Mucosa of rectum (tissue), 2 donors: ENCODE measurements at regions not wholly inside any gene's neighbourhood (a gene's known extent, or its start where the extent isn't known, plus 50 kb on each side); places are given as distances from the start of the nearest gene placed in this dataset.

Source experiments
- H3K27ac ChIP-seq, 2 donors: one replicate each; pipeline ENCODE4 v1.7.0; 2013; ENCODE audit warnings: inconsistent platforms in 2 of 2, low read depth in 2 of 2, low read length in 2 of 2
- H3K27me3 ChIP-seq, 2 donors: one replicate each; pipeline ENCODE4 v1.7.0; 2013; ENCODE audit warnings: low read length in 2 of 2; ENCODE audit not compliant: control insufficient read depth in 2 of 2, insufficient read depth in 2 of 2
- H3K36me3 ChIP-seq, 2 donors: one replicate each; pipeline ENCODE4 v1.7.0; 2013; ENCODE audit warnings: low read length in 2 of 2; ENCODE audit not compliant: control insufficient read depth in 2 of 2, insufficient read depth in 2 of 2
- H3K4me1 ChIP-seq, 2 donors: one replicate each; pipeline ENCODE4 v1.7.0; 2013; ENCODE audit warnings: low read length in 2 of 2, mild to moderate bottlenecking in 1 of 2; ENCODE audit not compliant: control insufficient read depth in 2 of 2, insufficient read depth in 2 of 2
- H3K4me3 ChIP-seq, 2 donors: one replicate each; pipeline ENCODE4 v1.7.0; 2013; ENCODE audit warnings: low read length in 2 of 2
- H3K9ac ChIP-seq, 2 donors: one replicate each; pipeline ENCODE4 v1.7.0; 2013; ENCODE audit warnings: low read length in 2 of 2, low read depth in 1 of 2, mild to moderate bottlenecking in 1 of 2
- H3K9me3 ChIP-seq, 2 donors: one replicate each; pipeline ENCODE4 v1.7.0; 2013; ENCODE audit warnings: low read length in 2 of 2; ENCODE audit not compliant: control insufficient read depth in 2 of 2
- donor health status: healthy.
- donor health status: Normal muscosa, but diverticular disease.

DNA sequence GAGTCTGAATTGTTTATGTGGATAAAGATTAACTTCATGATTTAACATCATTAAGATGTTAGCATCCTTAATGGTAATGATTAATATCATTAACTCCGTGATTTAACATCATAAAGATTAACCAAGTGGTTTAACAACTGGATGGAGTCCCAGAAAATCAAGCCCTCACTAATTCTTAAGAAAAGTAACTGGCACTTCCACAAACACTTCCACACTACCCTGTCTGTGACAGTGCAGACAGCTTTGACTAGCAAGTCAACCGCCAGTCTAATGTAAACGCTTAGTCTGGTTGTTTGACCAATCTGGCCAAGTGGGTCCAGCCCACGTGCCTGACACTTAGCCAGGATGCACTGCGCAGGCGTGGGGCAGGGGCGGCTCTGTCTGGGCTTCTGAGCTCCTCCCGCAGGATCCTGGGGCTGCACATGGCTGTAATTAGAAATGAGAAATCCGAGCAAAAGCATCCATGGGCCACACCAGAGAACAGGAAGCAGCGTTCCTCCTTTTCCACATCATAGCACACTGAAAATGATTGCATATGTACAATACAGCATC lies 424.2 kb downstream of the FOXA2 start:
- H3K27ac ChIP-seq: no peak overlapping the region
- H3K27me3 ChIP-seq: no peaks in the 10 kb centered on the region
- no peaks in the 10 kb centered on the region for H3K36me3 ChIP-seq
- H3K4me1 ChIP-seq: no peaks in the 10 kb centered on the region
- no peaks in the 10 kb centered on the region for H3K9me3 ChIP-seq
- no peak overlapping the region for H3K4me3 ChIP-seq
- H3K9ac ChIP-seq: no peak overlapping the region

DNA sequence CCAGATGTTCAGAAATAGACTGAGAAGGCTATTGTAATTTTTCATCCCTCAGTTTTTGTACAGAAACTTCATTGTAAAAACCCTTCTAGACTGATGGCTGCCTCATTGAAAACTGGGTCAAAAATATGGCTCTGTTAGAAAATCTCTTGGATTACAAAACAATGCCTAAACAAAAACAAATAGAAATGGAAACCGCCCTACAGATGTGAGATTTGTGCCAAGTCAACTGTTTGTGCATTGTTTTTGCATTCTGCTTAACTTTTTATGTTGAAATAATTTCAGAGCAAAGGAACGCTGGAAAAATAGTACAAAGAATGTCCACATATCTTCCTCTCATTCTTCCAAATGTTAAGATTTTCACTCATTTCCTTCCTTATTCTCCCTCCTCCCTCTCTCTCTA lies 425.1 kb downstream of the FOXA2 start:
- H3K9ac ChIP-seq: no peak overlapping the region
- H3K27me3 ChIP-seq: no peaks in the 10 kb centered on the region
- H3K27ac ChIP-seq: no peak overlapping the region
- no peak overlapping the region for H3K4me3 ChIP-seq
- no peaks in the 10 kb centered on the region for H3K36me3 ChIP-seq
- H3K9me3 ChIP-seq: no peaks in the 10 kb centered on the region
- no peaks in the 10 kb centered on the region for H3K4me1 ChIP-seq

DNA sequence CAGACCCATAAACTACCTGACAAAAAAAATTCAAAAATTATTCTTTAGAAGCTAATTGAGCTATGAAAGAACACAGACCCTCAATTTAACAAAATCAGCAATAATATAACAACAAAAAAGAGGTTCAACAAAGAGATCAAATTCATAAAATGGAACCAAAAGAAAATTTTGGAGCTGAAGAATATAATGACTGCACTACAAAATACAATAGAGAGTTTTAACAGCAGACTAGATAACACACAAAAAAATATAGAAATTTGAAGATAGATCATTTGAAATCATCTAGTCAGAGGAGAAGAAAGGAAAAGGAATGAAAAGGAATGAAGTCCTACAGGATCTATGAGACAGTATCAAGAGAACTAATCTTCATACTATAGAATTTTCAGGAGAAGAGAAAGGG lies 422.1 kb downstream of the PAX1 start:
- no peak overlapping the region for H3K9ac ChIP-seq
- no peaks in the 10 kb centered on the region for H3K36me3 ChIP-seq
- H3K27me3 ChIP-seq: no peaks in the 10 kb centered on the region
- H3K27ac ChIP-seq: no peak overlapping the region
- no peaks in the 10 kb centered on the region for H3K9me3 ChIP-seq
- H3K4me3 ChIP-seq: no peak overlapping the region
- H3K4me1 ChIP-seq: no peaks in the 10 kb centered on the region

DNA sequence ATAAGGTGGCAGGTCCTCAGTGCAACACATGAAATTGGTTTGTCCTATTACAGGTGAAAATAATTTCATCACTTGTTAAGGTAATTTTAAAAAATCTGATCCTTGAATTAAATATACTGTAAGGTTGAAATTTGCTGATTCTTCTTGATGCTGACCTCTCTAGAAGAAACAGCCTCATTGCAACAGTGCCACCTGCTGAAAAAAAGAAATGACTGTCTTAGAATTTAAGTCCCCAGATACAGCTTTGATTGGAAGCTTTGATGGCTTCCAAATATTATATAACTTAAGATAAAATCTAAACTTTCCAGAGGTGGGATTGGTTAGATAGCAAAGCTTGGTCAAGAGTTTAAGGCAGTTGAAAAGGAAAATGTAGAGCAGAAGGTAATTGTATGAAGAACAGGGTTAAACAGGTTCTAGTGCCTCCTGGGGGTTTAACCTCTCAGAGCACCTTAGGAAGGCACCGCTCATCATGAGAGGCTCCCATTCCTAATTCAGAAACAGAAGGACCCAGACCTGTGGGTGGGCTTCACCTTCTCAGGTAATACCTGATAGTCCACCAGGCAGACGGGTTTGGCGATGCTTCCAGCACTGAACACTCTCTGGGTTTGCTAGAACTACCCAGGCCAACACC lies 401.0 kb downstream of the PAX1 start:
- Histone ChIP-seq H3K4me3 (no peak overlapping the region), H3K4me1 (no peaks in the 10 kb centered on the region)

DNA sequence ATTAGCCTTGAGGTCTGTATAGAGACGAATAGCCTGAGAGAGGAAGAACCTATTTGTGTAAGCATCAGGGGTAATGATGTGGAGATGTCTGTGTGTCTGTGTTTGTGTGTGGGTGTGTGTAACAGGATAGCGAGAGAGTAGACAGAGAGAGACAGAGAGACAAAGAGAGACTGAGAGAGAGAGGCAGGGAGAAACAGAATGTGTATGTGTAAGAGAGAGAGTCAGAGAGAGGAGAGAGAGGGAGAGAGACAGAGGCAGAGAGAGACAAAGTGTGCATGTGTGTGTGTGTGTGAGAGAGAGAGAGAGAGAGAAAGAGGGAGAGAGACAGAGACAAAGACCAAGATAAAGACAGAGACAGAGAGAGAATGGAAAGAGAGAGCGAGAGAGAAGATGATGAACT lies 396.1 kb downstream of the PAX1 start:
- Histone ChIP-seq H3K27ac (no peak overlapping the region), H3K27me3 (no peaks in the 10 kb centered on the region), H3K4me3 (no peak overlapping the region), H3K9ac (no peak overlapping the region), H3K9me3 (peaks cover 0 to 3% of the 10 kb centered on the region in 2 donors), H3K4me1 (no peaks in the 10 kb centered on the region), H3K36me3 (no peaks in the 10 kb centered on the region)

More for the DNA sequence above, 401.0 kb downstream of the PAX1 start:
- no peak overlapping the region for H3K9ac ChIP-seq
- H3K27me3 ChIP-seq: no peaks in the 10 kb centered on the region
- H3K9me3 ChIP-seq: no peaks in the 10 kb centered on the region
- H3K27ac ChIP-seq: no peak overlapping the region
- H3K36me3 ChIP-seq: no peaks in the 10 kb centered on the region

DNA sequence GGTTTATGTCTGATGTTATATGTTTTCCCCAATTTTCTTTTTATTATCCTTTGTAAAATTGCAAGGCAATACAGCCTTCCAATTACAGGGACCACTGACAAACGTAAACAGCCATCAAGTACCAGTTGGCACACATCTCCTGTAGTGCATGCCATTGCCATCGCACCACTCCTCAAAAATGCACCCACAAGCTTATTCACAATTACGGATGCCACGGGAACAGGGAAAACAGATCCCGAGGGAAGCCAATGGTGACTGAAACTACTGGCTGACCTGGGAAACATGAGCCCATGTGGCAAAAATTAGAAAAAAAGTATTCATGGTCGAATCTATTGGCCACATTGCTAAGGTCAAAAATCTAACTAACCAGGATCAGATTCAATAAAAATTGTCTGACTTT lies 395.2 kb downstream of the PAX1 start:
- no peaks in the 10 kb centered on the region for H3K4me1 ChIP-seq
- H3K9ac ChIP-seq: no peak overlapping the region
- no peaks in the 10 kb centered on the region for H3K27me3 ChIP-seq
- H3K27ac ChIP-seq: no peak overlapping the region
- H3K9me3 ChIP-seq: peaks cover 0 to 3% of the 10 kb centered on the region in 2 donors
- no peak overlapping the region for H3K4me3 ChIP-seq
- no peaks in the 10 kb centered on the region for H3K36me3 ChIP-seq

DNA sequence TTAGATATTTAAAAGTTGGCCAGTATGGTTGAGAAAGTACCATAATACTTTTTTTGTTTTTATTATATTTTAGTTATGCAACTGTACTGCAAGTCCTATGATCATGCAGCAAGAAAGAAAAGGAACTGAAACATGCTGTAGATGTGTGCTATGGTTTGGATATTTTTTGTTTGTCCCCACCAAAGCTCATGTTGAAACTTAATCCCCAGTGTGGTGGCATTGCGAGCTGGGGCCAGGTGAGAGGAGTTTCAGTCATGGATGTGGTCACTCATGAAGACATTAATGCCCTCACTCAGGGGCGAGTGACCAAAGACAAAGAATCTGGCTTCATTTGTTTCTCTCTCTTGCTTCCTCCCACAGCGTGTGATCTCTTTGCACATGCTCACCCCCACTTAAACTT lies 393.9 kb downstream of the PAX1 start:
- no peaks in the 10 kb centered on the region for H3K27me3 ChIP-seq
- no peak overlapping the region for H3K27ac ChIP-seq
- H3K9me3 ChIP-seq: peaks cover 0 to 3% of the 10 kb centered on the region in 2 donors
- H3K4me1 ChIP-seq: no peaks in the 10 kb centered on the region
- no peaks in the 10 kb centered on the region for H3K36me3 ChIP-seq
- H3K4me3 ChIP-seq: no peak overlapping the region
- H3K9ac ChIP-seq: no peak overlapping the region

DNA sequence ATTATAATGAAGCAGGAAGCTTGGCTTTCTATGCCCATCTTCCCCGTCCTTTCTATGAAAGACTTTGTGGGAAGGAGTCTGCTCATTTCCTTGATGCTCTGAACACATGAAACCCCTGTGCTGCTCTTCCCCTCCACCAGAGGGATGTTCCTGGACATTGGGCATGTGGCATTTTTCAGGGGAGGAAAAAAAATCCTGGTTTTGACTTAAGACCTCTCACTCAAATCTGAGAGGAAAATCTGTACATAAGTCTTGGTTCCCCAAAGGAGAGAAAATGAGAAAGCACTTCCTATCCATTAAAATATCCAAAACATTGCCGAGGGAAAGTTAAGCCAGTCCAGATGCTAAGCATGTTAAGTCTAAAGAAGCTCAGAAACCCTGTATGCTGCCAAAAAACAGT lies 393.0 kb downstream of the PAX1 start:
- Histone ChIP-seq H3K27me3 (no peaks in the 10 kb centered on the region), H3K4me3 (no peak overlapping the region), H3K36me3 (no peaks in the 10 kb centered on the region), H3K9me3 (peaks cover 0 to 3% of the 10 kb centered on the region in 2 donors), H3K4me1 (no peaks in the 10 kb centered on the region), H3K9ac (no peak overlapping the region), H3K27ac (no peak overlapping the region)

DNA sequence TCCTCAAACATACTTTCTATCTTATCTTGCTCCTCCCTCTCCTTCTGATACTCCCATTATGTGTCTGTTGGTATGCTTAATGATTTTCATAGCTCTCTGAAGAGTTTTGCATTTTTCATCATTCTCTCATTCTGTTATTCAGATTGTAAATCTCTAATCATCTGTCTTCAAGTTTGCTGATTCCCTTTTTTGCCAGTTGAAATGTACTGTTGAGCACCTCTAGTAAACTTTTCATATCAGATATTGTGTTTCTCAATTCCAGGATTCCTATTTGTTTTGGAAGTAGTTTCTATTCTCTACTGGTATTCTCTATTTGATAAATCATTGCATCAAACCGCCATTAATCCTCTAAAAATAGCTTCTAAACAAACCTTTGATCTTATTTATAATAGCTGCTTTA lies 387.7 kb downstream of the PAX1 start:
- H3K4me1 ChIP-seq: no peaks in the 10 kb centered on the region
- no peaks in the 10 kb centered on the region for H3K36me3 ChIP-seq
- H3K27me3 ChIP-seq: no peaks in the 10 kb centered on the region
- H3K9me3 ChIP-seq: peaks cover 0 to 4% of the 10 kb centered on the region in 2 donors
- H3K4me3 ChIP-seq: no peak overlapping the region
- H3K9ac ChIP-seq: no peak overlapping the region
- H3K27ac ChIP-seq: no peak overlapping the region

DNA sequence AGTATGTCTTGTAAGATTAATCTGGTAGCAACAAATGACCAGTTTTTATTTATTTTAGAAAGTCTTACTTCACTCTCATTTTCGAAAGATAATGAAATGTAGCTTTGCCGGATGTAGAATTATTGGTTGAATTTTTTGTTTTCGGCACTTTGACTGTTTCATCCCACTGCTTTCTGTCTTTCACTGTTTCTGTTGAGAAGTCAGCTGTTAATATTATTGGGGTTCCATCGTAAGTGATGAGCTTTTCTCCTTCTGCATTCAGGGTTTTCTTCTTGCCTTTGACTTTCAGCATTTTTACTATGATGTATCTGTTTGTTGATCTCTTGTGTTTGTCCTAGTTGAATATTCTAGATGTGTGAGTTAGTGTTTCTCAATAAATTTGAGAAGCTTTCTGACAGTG lies 383.4 kb downstream of the PAX1 start:
- no peak overlapping the region for H3K4me3 ChIP-seq
- H3K27me3 ChIP-seq: no peaks in the 10 kb centered on the region
- no peak overlapping the region for H3K27ac ChIP-seq
- no peak overlapping the region for H3K9ac ChIP-seq
- no peaks in the 10 kb centered on the region for H3K4me1 ChIP-seq
- no peaks in the 10 kb centered on the region for H3K36me3 ChIP-seq
- peaks cover 0 to 4% of the 10 kb centered on the region in 2 donors for H3K9me3 ChIP-seq
